HCT116 (cell line): ENCODE measurements at regions not wholly inside any gene's neighbourhood (a gene's known extent, or its start where the extent isn't known, plus 50 kb on each side); places are given as distances from the start of the nearest gene placed in this dataset.

Experiments used
- ATAC-seq: fragments of 200-7000 bp; cut with Tn5 transposase; 2 replicates; pipeline ENCODE4 v1.9.1; 2020; ENCODE audit warnings: mild to moderate bottlenecking, moderate library complexity
- BruUV-seq: library from RNA; stranded (reverse); fragments of 400-500 nt; replicated peaks from 2 replicates; lab custom pipeline; 2021; lab: Mats Ljungman, UMichigan
- CTCF ChIA-PET: fragments of 300-600 bp; sonication (Branson Sonifier 250); formaldehyde crosslinking; loops from one replicate; lab custom pipeline; 2021; ENCODE audit warnings: antibody characterized with exemption; lab: Charles Lee
- POLR2A ChIA-PET: fragments of 300-600, 350-600 bp; sonication (Branson Sonifier 250); formaldehyde crosslinking; loops from one replicate; lab custom pipeline; 2021; ENCODE audit warnings: antibody characterized with exemption; lab: Charles Lee
- RAD21 ChIA-PET, 2 experiments: fragments of 300-600 bp; sonication (Branson Sonifier 250); formaldehyde crosslinking; loops; one replicate each; lab custom pipeline; 2023; ENCODE audit warnings: low total read pairs in 2 of 2; ENCODE audit not compliant: uncharacterized antibody in 2 of 2, unreplicated experiment in 2 of 2, low non-redundant PET in 1 of 2; lab: Charles Lee
- DNase-seq: peaks from one replicate; pipeline ENCODE4 v3.0.0-alpha.2; 2010; ENCODE audit warnings: low read depth, low spot score
- H2AFZ ChIP-seq: fragments of 200-600 bp; shearing (Covaris generic), sonication (generic); 2 replicates; pipeline ENCODE4 v1.6.1; 2017; ENCODE audit warnings: low read depth, mixed run types, mixed read lengths, antibody characterized with exemption, low read length; ENCODE audit not compliant: poor library complexity, severe bottlenecking
- H3K27ac ChIP-seq: 2 replicates; pipeline ENCODE4 v1.5.1; 2012; ENCODE audit warnings: low read depth, low read length
- H3K27me3 ChIP-seq: fragments of 200-600 bp; sonication (generic); 2 replicates; pipeline ENCODE4 v1.6.1; 2016; ENCODE audit warnings: mixed run types, low read length, mixed read lengths; ENCODE audit not compliant: insufficient read depth
- H3K36me3 ChIP-seq, 2 experiments: fragments of 200-500 bp in 1 of 2; fragments of 200-600 bp in 1 of 2; sonication (Bioruptor generic) in 1 of 2; sonication (generic) in 1 of 2; 2 replicates each; pipeline versions ENCODE4 v1.5.1 to v1.6.1; 2014 to 2016; ENCODE audit warnings: low read length in 2 of 2, inconsistent platforms in 1 of 2, mixed read lengths in 1 of 2, mixed run types in 1 of 2; ENCODE audit not compliant: insufficient read depth in 2 of 2, control insufficient read depth in 1 of 2
- H3K4me1 ChIP-seq, 2 experiments: fragments of 200-600 bp in 1 of 2; sonication (generic) in 1 of 2; 2 replicates each; pipeline versions ENCODE4 v1.5.1 to v1.6.1; 2012 to 2017; ENCODE audit warnings: low read length in 2 of 2, inconsistent platforms in 1 of 2, mild to moderate bottlenecking in 1 of 2, mixed read lengths in 1 of 2, mixed run types in 1 of 2, moderate library complexity in 1 of 2; ENCODE audit not compliant: insufficient read depth in 2 of 2, control insufficient read depth in 1 of 2
- H3K4me2 ChIP-seq: fragments of 200-600 bp; sonication (generic); 2 replicates; pipeline ENCODE4 v1.6.1; 2017; ENCODE audit warnings: mixed run types, low read length, mixed read lengths
- H3K4me3 ChIP-seq, 2 experiments: fragments of 200-600 bp in 1 of 2; sonication (generic) in 1 of 2; replicated peaks in 1 of 2; 2 replicates each; pipeline ENCODE4 v1.5.1; 2011 to 2016; ENCODE audit warnings: low read length in 2 of 2, control low read depth in 1 of 2, low read depth in 1 of 2, mild to moderate bottlenecking in 1 of 2, mixed read lengths in 1 of 2, mixed run types in 1 of 2
- H3K79me2 ChIP-seq: fragments of 200-600 bp; sonication (generic); 2 replicates; pipeline ENCODE4 v1.6.1; 2017; ENCODE audit warnings: mild to moderate bottlenecking, mixed run types, low read length, moderate library complexity, mixed read lengths; ENCODE audit not compliant: insufficient read depth
- H3K9ac ChIP-seq: fragments of 200-600 bp; sonication (generic); 2 replicates; pipeline ENCODE4 v1.6.1; 2016; ENCODE audit warnings: low read length, mixed read lengths
- H3K9me2 ChIP-seq: fragments of 200-600 bp; sonication (generic), shearing (Covaris generic); 2 replicates; pipeline ENCODE4 v1.6.1; 2017; ENCODE audit warnings: mixed run types, mild to moderate bottlenecking, moderate library complexity; ENCODE audit not compliant: insufficient read depth
- H3K9me3 ChIP-seq, 2 experiments: fragments of 200-500 bp in 1 of 2; fragments of 200-600 bp in 1 of 2; sonication (Bioruptor generic) in 1 of 2; sonication (generic) in 1 of 2; 2 replicates each; pipeline ENCODE4 v1.6.1; 2014 to 2017; ENCODE audit warnings: low read length in 2 of 2, mixed read lengths in 2 of 2, inconsistent platforms in 1 of 2, low read depth in 1 of 2, mild to moderate bottlenecking in 1 of 2, mixed run types in 1 of 2, moderate library complexity in 1 of 2; ENCODE audit not compliant: control insufficient read depth in 1 of 2, insufficient read depth in 1 of 2
- H4K20me1 ChIP-seq: fragments of 200-600 bp; sonication (generic), shearing (Covaris generic); 2 replicates; pipeline ENCODE4 v1.6.1; 2017; ENCODE audit warnings: mixed run types, mild to moderate bottlenecking, moderate library complexity; ENCODE audit not compliant: insufficient read depth
- CBX3 ChIP-seq: IDR thresholded peaks from 2 replicates; pipeline ENCODE4 v1.6.1; 2012; ENCODE audit warnings: low read depth
- CEBPB ChIP-seq: IDR thresholded peaks from 2 replicates; pipeline ENCODE4 v1.6.1; 2012; ENCODE audit warnings: low read depth
- ELF1 ChIP-seq: IDR thresholded peaks from 2 replicates; pipeline ENCODE4 v1.6.1; 2012; ENCODE audit warnings: low read depth, borderline replicate concordance
- JUND ChIP-seq: IDR thresholded peaks from 2 replicates; pipeline ENCODE4 v1.6.1; 2012
- POLR2A ChIP-seq: IDR thresholded peaks from 2 replicates; pipeline ENCODE4 v1.7.0; 2011; ENCODE audit warnings: borderline replicate concordance; ENCODE audit not compliant: insufficient read depth, insufficient read length; ENCODE audit errors: extremely low read depth
- POLR2AphosphoS5 ChIP-seq: IDR thresholded peaks from 2 replicates; pipeline ENCODE4 v1.6.1; 2011; ENCODE audit warnings: mild to moderate bottlenecking, low read depth, low read length, moderate library complexity
- SIN3A ChIP-seq: IDR thresholded peaks from 2 replicates; pipeline ENCODE4 v1.6.1; 2012; ENCODE audit warnings: low read depth
- TCF7L2 ChIP-seq: IDR thresholded peaks from 2 replicates; pipeline ENCODE4 v1.7.0; 2011; ENCODE audit warnings: borderline replicate concordance, inconsistent platforms; ENCODE audit not compliant: insufficient read depth, insufficient read length; ENCODE audit errors: extremely low read depth
- ZFX ChIP-seq: fragments of 450-650 bp; IDR thresholded peaks from 2 replicates; pipeline ENCODE4 v1.6.1; 2017
- ZNF274 ChIP-seq: fragments of 200-500 bp; sonication (Bioruptor generic); IDR thresholded peaks from 2 replicates; pipeline ENCODE4 v1.6.1; 2014; ENCODE audit warnings: mild to moderate bottlenecking, low read depth, low read length, inconsistent platforms
- intact Hi-C: fragments of 100-400 bp; cut with micrococcal nuclease; formaldehyde crosslinking; loops from 2 replicates; pipeline ENCODE4 v1.10.0; 2022
- TF ChIP-seq, protein P1 (sequence below): IDR thresholded peaks from 2 replicates; pipeline ENCODE4 v1.6.1; 2011; ENCODE audit warnings: mild to moderate bottlenecking, low read length, moderate library complexity; ENCODE audit not compliant: insufficient replicate concordance; ENCODE audit errors: extremely low read depth
- TF ChIP-seq, protein P2 (sequence below): IDR thresholded peaks from 2 replicates; pipeline ENCODE4 v1.6.1; 2012; ENCODE audit warnings: low read depth

DNA sequence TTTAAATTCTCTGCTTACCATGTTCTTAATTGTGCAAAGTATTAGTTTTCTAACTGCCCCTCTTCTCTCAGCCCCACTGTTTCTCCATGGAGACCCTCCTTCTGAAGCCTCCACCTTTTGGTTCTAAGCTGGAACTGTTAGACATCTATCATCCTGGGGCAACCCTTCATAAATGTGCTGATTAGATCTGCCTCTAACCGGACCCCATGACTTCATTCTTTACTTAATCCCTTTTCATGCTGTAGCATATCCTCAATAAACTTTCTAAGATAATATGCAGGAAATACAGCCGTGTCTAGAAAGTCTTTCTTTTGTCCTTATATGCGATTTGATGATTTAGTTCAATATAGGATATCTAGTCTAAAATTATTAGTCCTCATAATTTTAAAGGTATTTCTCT, 1020.1 kb downstream of the ADGRL2 start:
- CTCF ChIA-PET: no interaction called here
- POLR2A ChIA-PET: no interaction called here
- no peak overlapping the region for H2AFZ ChIP-seq

More for the DNA sequence above, 1020.1 kb downstream of the ADGRL2 start:
- RAD21 ChIA-PET: no interaction called here
- no peak for DNase-seq
- Histone ChIP-seq H3K27me3 (no peaks in the 10 kb centered on the region), H3K4me2 (no peak overlapping the region), H3K9me3 (no peaks in the 10 kb centered on the region), H3K4me3 (no peak overlapping the region), H3K9me2 (no peaks in the 10 kb centered on the region), H3K79me2 (no peaks in the 10 kb centered on the region)
- no peak for TF ChIP-seq JUND
- TF ChIP-seq, protein P1, sequence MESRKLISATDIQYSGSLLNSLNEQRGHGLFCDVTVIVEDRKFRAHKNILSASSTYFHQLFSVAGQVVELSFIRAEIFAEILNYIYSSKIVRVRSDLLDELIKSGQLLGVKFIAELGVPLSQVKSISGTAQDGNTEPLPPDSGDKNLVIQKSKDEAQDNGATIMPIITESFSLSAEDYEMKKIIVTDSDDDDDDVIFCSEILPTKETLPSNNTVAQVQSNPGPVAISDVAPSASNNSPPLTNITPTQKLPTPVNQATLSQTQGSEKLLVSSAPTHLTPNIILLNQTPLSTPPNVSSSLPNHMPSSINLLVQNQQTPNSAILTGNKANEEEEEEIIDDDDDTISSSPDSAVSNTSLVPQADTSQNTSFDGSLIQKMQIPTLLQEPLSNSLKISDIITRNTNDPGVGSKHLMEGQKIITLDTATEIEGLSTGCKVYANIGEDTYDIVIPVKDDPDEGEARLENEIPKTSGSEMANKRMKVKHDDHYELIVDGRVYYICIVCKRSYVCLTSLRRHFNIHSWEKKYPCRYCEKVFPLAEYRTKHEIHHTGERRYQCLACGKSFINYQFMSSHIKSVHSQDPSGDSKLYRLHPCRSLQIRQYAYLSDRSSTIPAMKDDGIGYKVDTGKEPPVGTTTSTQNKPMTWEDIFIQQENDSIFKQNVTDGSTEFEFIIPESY: no peak
- no peak for TF ChIP-seq ELF1
- no peak for TF ChIP-seq TCF7L2
- TF ChIP-seq CEBPB: no peak
- TF ChIP-seq POLR2AphosphoS5: no peak
- TF ChIP-seq ZNF274: no peak
- TF ChIP-seq SIN3A: no peak
- no peak for TF ChIP-seq POLR2A
- TF ChIP-seq, protein P2, sequence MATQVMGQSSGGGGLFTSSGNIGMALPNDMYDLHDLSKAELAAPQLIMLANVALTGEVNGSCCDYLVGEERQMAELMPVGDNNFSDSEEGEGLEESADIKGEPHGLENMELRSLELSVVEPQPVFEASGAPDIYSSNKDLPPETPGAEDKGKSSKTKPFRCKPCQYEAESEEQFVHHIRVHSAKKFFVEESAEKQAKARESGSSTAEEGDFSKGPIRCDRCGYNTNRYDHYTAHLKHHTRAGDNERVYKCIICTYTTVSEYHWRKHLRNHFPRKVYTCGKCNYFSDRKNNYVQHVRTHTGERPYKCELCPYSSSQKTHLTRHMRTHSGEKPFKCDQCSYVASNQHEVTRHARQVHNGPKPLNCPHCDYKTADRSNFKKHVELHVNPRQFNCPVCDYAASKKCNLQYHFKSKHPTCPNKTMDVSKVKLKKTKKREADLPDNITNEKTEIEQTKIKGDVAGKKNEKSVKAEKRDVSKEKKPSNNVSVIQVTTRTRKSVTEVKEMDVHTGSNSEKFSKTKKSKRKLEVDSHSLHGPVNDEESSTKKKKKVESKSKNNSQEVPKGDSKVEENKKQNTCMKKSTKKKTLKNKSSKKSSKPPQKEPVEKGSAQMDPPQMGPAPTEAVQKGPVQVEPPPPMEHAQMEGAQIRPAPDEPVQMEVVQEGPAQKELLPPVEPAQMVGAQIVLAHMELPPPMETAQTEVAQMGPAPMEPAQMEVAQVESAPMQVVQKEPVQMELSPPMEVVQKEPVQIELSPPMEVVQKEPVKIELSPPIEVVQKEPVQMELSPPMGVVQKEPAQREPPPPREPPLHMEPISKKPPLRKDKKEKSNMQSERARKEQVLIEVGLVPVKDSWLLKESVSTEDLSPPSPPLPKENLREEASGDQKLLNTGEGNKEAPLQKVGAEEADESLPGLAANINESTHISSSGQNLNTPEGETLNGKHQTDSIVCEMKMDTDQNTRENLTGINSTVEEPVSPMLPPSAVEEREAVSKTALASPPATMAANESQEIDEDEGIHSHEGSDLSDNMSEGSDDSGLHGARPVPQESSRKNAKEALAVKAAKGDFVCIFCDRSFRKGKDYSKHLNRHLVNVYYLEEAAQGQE: no peak
- TF ChIP-seq CBX3: no peak
- no peak for TF ChIP-seq ZFX
- TF ChIP-seq, all 23 proteins: peak for 0
- Histone ChIP-seq H3K27ac (no peak overlapping the region), H4K20me1 (no peaks in the 10 kb centered on the region), H3K36me3 (no peaks in the 10 kb centered on the region), H3K9ac (no peak overlapping the region), H3K4me1 (no peaks in the 10 kb centered on the region)
- no TSS peak for BruUV-seq
- ATAC-seq: no peak
- intact Hi-C loops: no loop called here
